GM21619 (cell line): ENCODE measurements at regions not wholly inside any gene's neighbourhood (a gene's known extent, or its start where the extent isn't known, plus 50 kb on each side); places are given as distances from the start of the nearest gene placed in this dataset.

Experiments used
- ATAC-seq: cut with Tn5 transposase; IDR thresholded peaks from one replicate; pipeline ENCODE4 v1.9.1; 2021; ENCODE audit not compliant: unreplicated experiment

DNA sequence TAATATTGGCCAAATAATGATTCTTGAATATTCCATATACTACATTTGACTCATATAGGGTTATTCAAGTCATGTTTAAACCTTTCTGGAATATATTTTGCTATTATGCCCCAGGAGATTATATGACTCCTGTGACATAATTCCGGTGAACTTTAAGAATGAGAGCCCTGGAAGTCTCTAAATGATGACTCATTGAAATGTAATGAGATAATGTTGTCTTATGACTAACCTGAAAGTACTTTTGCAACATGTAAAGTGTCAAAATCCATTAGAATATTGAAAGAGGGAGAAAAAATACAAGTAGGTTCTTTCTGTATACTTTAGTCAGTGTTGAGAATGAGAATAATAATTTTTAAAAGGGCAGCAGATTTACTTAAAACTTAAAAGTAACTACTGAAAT is 830.4 kb downstream of the MAT2B start:
- peak; percentile 66 for ATAC-seq

DNA sequence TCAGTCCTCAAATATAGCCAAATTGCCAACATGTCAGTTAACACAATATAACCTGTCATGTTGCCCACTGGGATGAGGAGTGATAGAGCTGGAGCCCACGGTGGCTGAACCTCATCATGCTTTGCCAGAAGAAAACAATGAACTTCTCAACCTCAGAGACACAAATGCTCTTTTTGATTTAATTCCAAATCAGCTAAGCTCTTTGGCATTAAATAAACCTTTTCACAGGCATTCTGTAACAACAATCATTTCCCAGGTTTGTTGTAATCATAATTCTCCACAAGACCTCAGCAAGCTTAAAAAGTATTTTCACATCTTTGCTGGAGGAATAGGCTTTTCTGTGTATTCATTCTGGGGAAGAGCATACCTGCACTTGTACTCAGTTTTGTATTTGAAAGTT is 830.9 kb downstream of the MAT2B start:
- ATAC-seq = peak; percentile 13

- no peak for ATAC-seq
Observed at GRCh38 chr5:164336906-164337305, 831.5 kb downstream of the MAT2B start.

- no peak for ATAC-seq
Observed at GRCh38 chr5:164341056-164341619, 835.7 kb downstream of the MAT2B start.

GRCh38 chr5:164345173-164345849 is 839.9 kb downstream of the MAT2B start:
- no peak for ATAC-seq

GRCh38 chr5:164345853-164346252 is 840.4 kb downstream of the MAT2B start:
- ATAC-seq = no peak

DNA sequence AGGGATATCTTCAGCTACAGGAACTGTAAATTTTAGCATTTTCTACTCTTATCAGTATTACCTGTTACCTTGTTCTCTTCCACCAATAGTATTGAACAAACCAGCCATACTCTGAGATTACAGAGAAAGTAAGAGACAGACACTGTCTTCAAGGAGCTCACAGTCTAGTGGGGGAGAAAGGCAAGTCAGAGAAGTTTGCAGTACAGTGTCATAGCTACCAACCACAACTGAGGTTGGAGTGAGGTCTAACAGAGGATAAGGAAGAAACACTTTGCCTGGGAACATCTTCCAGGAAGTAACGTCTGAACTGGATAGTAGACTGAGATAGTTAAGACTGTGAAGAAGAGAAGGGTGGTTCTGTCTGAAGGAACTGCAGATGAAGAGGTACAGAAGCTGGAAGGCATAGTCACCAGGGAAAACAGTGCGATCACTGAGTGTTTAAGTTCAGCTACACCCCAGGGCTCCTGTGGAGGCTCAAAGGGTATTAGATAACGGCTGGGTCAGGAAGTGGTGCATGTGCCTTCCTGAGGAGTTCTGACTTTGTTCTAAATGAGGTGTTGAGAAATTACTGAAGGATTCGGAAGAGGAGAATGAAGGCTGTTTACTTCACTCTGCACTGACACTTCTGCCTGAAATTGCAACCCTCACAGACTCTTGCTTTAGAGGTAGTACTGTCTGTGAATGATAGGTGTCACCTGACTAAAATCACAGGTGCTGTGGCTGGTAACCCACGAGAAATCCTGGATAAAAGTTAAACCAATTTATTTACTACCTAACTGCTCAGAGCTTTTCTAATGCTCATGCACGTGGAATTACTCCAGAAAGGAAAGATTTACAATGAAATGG is 841.6 kb downstream of the MAT2B start:
- ATAC-seq = no peak

DNA sequence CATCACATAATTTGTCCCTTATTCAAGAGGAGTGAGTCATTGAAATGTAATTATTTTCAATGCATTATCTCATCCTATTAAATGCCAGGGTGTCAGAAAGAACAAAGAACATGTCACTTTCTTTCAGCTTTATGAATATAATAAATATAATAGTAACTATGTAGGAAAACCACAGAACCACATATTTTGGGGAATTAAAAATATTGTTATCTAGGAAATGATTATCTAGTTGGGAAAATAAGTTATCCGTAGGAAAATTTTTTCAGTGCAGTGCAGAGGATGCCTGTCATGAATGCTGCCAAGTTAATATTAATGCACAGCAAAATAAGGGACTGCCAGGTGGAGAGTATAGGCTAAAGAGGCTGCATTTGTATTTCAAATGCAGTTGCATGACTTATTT is 844.8 kb downstream of the MAT2B start:
- no peak for ATAC-seq

GRCh38 chr5:164351245-164351834 is 845.9 kb downstream of the MAT2B start:
- no peak for ATAC-seq

GRCh38 chr5:164352695-164353094 is 847.3 kb downstream of the MAT2B start:
- no peak for ATAC-seq

- ATAC-seq = no peak
Observed at GRCh38 chr5:164353155-164353554, 847.7 kb downstream of the MAT2B start.

DNA sequence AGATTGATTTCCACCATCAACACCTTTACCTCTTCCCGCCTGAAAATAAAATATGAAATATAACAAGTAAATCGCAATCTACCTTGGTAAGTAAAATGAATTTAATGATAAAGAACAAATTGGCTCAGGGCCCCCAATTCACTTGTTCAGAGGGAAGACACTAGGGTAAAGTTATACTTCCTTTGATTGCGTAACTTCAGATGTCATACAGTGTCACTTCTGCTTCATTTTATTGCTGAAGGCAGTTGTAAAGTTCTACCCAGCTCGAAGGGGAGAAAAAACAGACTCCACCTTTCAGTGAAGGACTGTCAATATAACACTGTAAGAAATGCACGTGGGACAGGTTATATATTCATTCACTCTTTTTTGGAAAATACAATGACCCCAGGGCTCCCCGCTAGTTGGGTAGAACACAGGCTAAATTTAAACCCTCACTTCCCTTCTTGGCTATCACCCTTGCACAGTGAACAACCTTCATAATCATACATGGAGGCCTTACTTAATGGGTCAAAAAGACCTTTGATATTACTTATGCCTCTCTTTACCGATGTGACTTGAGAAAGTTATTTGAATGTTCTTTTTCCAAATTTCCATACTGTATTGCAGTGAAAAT is 848.8 kb downstream of the MAT2B start:
- no peak for ATAC-seq

- ATAC-seq = no peak
Observed at GRCh38 chr5:164355267-164355830, 849.9 kb downstream of the MAT2B start.

DNA sequence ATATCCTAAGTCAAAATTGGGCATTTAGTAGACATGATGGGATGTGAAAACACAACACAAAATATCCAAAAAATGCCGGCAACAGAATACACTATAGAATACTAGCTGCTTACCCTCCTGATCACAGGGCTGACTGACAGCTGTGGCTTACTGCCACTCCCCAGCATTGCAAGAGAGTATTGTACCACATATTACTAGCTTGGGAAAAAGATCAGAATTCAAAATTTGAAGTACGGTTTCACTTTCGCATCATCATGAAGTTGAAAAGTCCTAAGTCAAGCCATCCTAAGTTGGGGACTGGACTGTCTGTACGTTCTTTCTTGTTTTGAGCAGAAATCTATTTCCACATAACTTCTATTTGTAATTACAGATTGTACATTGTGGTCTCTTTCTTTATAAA is 851.4 kb downstream of the MAT2B start:
- no peak for ATAC-seq

DNA sequence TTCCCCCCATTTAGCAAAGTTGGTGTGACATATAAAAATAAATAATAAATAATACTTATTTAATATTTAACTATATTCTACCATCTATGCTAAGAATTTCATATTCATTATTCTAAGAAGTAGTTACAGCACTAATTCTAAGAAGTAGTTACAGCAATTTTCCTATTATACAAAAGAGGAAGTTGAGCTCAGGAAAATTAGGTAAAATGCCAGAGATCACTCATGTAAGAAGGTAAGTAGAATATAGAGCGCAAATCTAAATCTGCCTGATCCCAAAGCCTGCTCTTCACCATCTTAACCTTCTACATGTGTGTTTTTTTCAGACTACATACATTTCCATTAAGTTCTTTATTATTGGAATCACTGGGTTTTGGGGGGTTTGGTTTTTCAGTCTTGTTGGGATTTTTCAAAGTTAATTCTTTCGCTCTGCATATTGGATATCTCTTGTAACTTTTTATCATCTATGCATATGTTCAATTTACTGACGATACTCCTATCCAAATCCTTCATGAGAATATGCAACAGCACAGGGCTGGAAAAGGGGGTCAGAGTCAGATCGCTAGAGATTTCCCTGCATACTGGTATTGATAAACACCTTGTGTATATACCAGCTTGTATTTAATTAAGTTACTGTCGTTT is 852.1 kb downstream of the MAT2B start:
- ATAC-seq = no peak

- ATAC-seq = peak; percentile 64
Observed at GRCh38 chr5:164358531-164359259, 853.3 kb downstream of the MAT2B start.

DNA sequence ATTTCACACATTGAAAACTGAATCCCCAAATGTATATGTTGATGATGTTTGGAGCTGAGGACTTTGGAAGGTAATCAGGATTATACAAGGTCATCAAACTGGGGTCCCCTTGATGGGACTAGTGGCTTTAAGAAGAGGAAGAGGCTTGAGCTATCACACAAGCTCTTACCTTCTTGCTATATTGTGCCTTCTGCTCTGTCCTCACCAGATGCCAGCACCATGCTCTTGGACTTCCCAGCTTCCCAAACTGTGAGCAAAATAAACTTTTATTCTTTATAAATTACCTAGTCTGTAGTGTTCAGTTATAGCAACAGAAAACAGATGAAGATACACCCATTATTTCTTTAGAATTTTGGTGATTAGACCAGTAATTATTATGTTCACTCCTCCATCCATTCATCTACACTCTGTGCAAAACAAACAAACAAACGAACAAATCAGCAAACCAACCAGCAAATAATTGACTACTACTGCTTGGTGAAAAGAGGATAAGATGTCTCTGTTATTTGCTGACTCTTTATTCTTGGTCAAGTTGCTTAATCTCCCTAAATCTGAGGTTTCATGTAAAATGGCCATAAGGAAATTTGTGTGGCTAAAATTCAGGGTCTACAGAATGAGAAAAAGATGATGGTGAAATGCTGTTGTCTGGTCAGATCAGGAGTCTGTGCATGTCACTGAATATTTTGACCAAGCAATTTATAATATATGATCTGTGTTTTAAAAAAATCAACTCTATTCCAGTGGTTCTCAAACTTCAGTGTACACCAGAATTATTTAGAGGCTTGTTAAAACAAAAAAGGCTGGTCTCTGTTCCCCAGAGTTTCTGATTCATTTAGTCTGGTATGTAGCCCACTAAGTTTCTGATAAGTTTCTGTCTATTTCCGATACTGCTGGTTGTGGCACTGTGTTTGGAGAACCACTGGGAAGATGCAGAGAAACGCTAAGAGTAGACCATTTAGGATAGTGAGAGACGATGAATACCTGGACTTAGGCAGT is 854.1 kb downstream of the MAT2B start:
- ATAC-seq = peak; percentile 20

DNA sequence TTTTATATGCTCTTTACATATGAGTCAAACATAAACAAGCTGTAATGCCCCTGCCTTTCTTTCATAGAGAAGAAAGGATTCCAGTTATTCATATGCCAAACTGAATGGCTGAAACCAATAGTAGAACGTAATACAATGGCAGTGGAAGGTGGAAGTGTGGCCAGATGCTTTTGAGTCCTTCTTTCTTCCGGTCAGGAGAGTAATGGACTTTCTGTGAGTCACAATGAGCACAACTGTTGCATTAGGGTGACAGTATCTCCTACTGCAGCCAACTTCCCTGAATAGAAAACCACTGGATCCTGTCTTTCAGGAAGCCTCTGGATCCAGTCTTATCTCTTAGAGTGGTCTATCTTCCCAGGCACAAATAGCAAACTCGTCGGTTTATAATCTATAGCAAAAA is 855.2 kb downstream of the MAT2B start:
- ATAC-seq = no peak

DNA sequence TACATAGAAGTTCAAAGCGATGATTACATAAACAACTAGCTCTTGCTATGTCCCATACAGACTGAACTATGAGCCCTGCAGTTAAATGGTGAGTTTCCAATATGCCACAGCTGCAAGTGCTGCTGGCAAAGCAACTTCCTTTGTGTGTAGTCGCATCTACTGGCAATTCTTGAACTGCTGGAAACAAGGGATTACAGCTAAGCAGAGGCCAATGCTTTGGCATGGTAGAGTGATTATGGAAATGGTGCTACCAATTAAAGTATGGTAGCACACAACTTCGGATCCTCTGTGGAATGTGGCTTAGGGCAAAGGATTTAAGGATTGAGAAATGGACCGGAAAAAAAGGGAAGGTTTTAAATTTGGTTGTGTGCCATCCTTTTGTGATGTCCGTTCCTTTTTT is 856.6 kb downstream of the MAT2B start:
- no peak for ATAC-seq
